Smooth muscle cell (in vitro differentiated cells): ENCODE measurements at regions not wholly inside any gene's neighbourhood (a gene's known extent, or its start where the extent isn't known, plus 50 kb on each side); places are given as distances from the start of the nearest gene placed in this dataset.

Experiments
- DNase-seq: peaks from one replicate; lab custom pipeline; 2025; ENCODE audit not compliant: unreplicated experiment; lab: John Stamatoyannopoulos, UW
- H2AFZ ChIP-seq: fragments of 200-600 bp; sonication (generic); 2 replicates; pipeline ENCODE4 v1.6.0; 2016; ENCODE audit warnings: antibody characterized with exemption, low read depth, mild to moderate bottlenecking
- H3F3A ChIP-seq: fragments of 200-600 bp; sonication (generic); 2 replicates; pipeline ENCODE4 v1.6.0; 2017; ENCODE audit warnings: antibody characterized with exemption, low read depth
- H3K27ac ChIP-seq: fragments of 200-600 bp; sonication (generic); 2 replicates; pipeline ENCODE4 v1.5.1; 2016; ENCODE audit warnings: low read depth, mild to moderate bottlenecking
- H3K27me3 ChIP-seq: fragments of 200-600 bp; sonication (generic); 2 replicates; pipeline ENCODE4 v1.6.1; 2016; ENCODE audit warnings: low read depth, mild to moderate bottlenecking
- H3K36me3 ChIP-seq: fragments of 200-600 bp; sonication (generic); 2 replicates; pipeline ENCODE4 v1.5.1; 2016; ENCODE audit warnings: low read depth
- H3K4me1 ChIP-seq: fragments of 200-600 bp; sonication (generic); 2 replicates; pipeline ENCODE4 v1.5.1; 2016; ENCODE audit warnings: low read depth
- H3K4me2 ChIP-seq: fragments of 200-600 bp; sonication (generic); 2 replicates; pipeline ENCODE4 v1.6.0; 2016; ENCODE audit warnings: mild to moderate bottlenecking
- H3K4me3 ChIP-seq: fragments of 200-600 bp; sonication (generic); 2 replicates; pipeline ENCODE4 v1.5.1; 2016; ENCODE audit warnings: mild to moderate bottlenecking
- H3K79me2 ChIP-seq: fragments of 200-600 bp; sonication (generic); 2 replicates; pipeline ENCODE4 v1.6.0; 2016; ENCODE audit warnings: low read depth, mild to moderate bottlenecking
- H3K9ac ChIP-seq: fragments of 200-600 bp; sonication (generic); 2 replicates; pipeline ENCODE4 v1.6.0; 2016; ENCODE audit warnings: low read depth
- H3K9me3 ChIP-seq: fragments of 200-600 bp; sonication (generic); replicated peaks from 2 replicates; pipeline ENCODE4 v1.5.1; 2016; ENCODE audit warnings: low read depth
- H4K20me1 ChIP-seq: fragments of 200-600 bp; sonication (generic); 2 replicates; pipeline ENCODE4 v1.6.0; 2016; ENCODE audit warnings: low read depth
- CTCF ChIP-seq: fragments of 200-600 bp; sonication (generic); IDR thresholded peaks from 2 replicates; pipeline ENCODE4 v1.5.1; 2017; ENCODE audit warnings: borderline replicate concordance, mild to moderate bottlenecking, antibody characterized with exemption; ENCODE audit not compliant: insufficient read depth, poor library complexity, severe bottlenecking
- WGBS: methylation state at CpG from one replicate; pipeline ENCODE4 v1.1.7; 2016; ENCODE audit warnings: low lambda C conversion rate; 5-methylcytosine and 5-hydroxymethylcytosine counted together

GRCh38 chr1:110816945-110817344 is 56.0 kb upstream of the CD53 start:
- DNase-seq, result no peak
- Histone ChIP-seq H4K20me1 (no peaks in the 10 kb centered on the region), H3K9me3 (no peaks in the 10 kb centered on the region), H3K27ac (no peak overlapping the region), H3F3A (no peaks in the 10 kb centered on the region), H3K4me2 (no peak overlapping the region), H3K4me3 (no peak overlapping the region), H2AFZ (no peak overlapping the region), H3K9ac (no peak overlapping the region), H3K4me1 (no peaks in the 10 kb centered on the region), H3K79me2 (no peaks in the 10 kb centered on the region), H3K27me3 (peaks cover 25% of the 10 kb centered on the region), H3K36me3 (no peaks in the 10 kb centered on the region)
- no peak for TF ChIP-seq CTCF
- WGBS, result 71% methylated on average over 3 of the region's 3 CpGs

- Histone ChIP-seq H3K27me3 (peaks cover 31% of the 10 kb centered on the region), H3K9me3 (no peaks in the 10 kb centered on the region), H3K9ac (no peak overlapping the region), H4K20me1 (no peaks in the 10 kb centered on the region), H3K4me2 (no peak overlapping the region), H3K36me3 (no peaks in the 10 kb centered on the region), H3K4me3 (no peak overlapping the region), H3F3A (no peaks in the 10 kb centered on the region), H3K79me2 (no peaks in the 10 kb centered on the region), H3K27ac (no peak overlapping the region), H2AFZ (no peak overlapping the region), H3K4me1 (no peaks in the 10 kb centered on the region)
- TF ChIP-seq CTCF, result no peak
- WGBS, result 23% methylated on average over 1 of the region's 1 CpG
- no peak for DNase-seq
Measured at GRCh38 chr1:110811529-110811928, 61.4 kb upstream of the CD53 start.

- Histone ChIP-seq H3K4me3 (no peak overlapping the region), H3K9me3 (no peaks in the 10 kb centered on the region), H3K9ac (no peak overlapping the region), H3K4me1 (no peaks in the 10 kb centered on the region), H3K4me2 (no peak overlapping the region), H3K79me2 (no peaks in the 10 kb centered on the region), H3K27ac (no peak overlapping the region), H2AFZ (no peak overlapping the region), H3K36me3 (no peaks in the 10 kb centered on the region), H4K20me1 (no peaks in the 10 kb centered on the region), H3K27me3 (peaks cover 7% of the 10 kb centered on the region), H3F3A (no peaks in the 10 kb centered on the region)
- DNase-seq, result no peak
- 81% methylated on average over 2 of the region's 2 CpGs for WGBS
- TF ChIP-seq CTCF, result no peak
Measured at GRCh38 chr1:110800079-110800478, 72.9 kb upstream of the CD53 start.

- WGBS, result 55% methylated on average over 3 of the region's 3 CpGs
- Histone ChIP-seq H3K9me3 (no peaks in the 10 kb centered on the region), H3F3A (no peaks in the 10 kb centered on the region), H3K4me2 (no peak overlapping the region), H3K79me2 (no peaks in the 10 kb centered on the region), H3K36me3 (no peaks in the 10 kb centered on the region), H3K9ac (no peak overlapping the region), H3K4me1 (no peaks in the 10 kb centered on the region), H4K20me1 (no peaks in the 10 kb centered on the region), H3K27ac (no peak overlapping the region), H3K4me3 (no peak overlapping the region), H3K27me3 (peaks cover 7% of the 10 kb centered on the region), H2AFZ (no peak overlapping the region)
- DNase-seq, result no peak
- TF ChIP-seq CTCF, result no peak
Measured at GRCh38 chr1:110798691-110799256, 74.2 kb upstream of the CD53 start.
